ENCODE measurements at regions not wholly inside any gene's neighbourhood (a gene's known extent, or its start where the extent isn't known, plus 50 kb on each side); places are given as distances from the start of the nearest gene placed in this dataset.

- H3K9me3 ChIP-seq = no peaks in the 10 kb centered on the region
- DNase-seq (no peak), ATAC-seq (no peak)
- in situ Hi-C loops (cut with MboI; ENCODE audit: low sequenced_read_pairs in 4 of 4) (no loop called here), intact Hi-C loops (cut with DNase I; ENCODE audit: low total_unique reads) (no loop called here)
- peaks cover 0 to 9% of the 10 kb centered on the region in 2 donors for H3K4me1 ChIP-seq
- TF ChIP-seq CTCF (IDR thresholded peaks at IDR 0.05 in 4 of 5, conservative IDR thresholded peaks at IDR 0.05 in 1 of 5) = no peak
- no peak for TF ChIP-seq POLR2A (IDR thresholded peaks at IDR 0.05)
- H3K4me3 ChIP-seq = no peak overlapping the region
- H3K27me3 ChIP-seq = no peaks in the 10 kb centered on the region
- no peaks in the 10 kb centered on the region for H3K36me3 ChIP-seq
- no peak overlapping the region for H3K27ac ChIP-seq
Measured at GRCh38 chr4:145299380-145300076, 119.1 kb upstream of the OTUD4 start.

- TF ChIP-seq POLR2A (IDR thresholded peaks at IDR 0.05) (no peak), CTCF (IDR thresholded peaks at IDR 0.05 in 4 of 5, conservative IDR thresholded peaks at IDR 0.05 in 1 of 5) (no peak)
- Histone ChIP-seq H3K27me3 (no peaks in the 10 kb centered on the region), H3K27ac (no peak overlapping the region), H3K9me3 (no peaks in the 10 kb centered on the region), H3K36me3 (no peaks in the 10 kb centered on the region), H3K4me1 (peaks cover 0 to 9% of the 10 kb centered on the region in 2 donors), H3K4me3 (no peak overlapping the region)
- ATAC-seq (no peak), DNase-seq (no peak)
- intact Hi-C loops (cut with DNase I; ENCODE audit: low total_unique reads) (no loop called here), in situ Hi-C loops (cut with MboI; ENCODE audit: low sequenced_read_pairs in 4 of 4) (no loop called here)
Measured at GRCh38 chr4:145298885-145299284, 118.5 kb upstream of the OTUD4 start.

GRCh38 chr4:145297556-145297955, 117.2 kb upstream of the OTUD4 start:
- no peaks in the 10 kb centered on the region for H3K9me3 ChIP-seq
- in situ Hi-C loops (cut with MboI; ENCODE audit: low sequenced_read_pairs in 4 of 4) (no loop called here), intact Hi-C loops (cut with DNase I; ENCODE audit: low total_unique reads) (no loop called here)
- TF ChIP-seq POLR2A (IDR thresholded peaks at IDR 0.05) (no peak), CTCF (IDR thresholded peaks at IDR 0.05 in 4 of 5, conservative IDR thresholded peaks at IDR 0.05 in 1 of 5) (no peak)
- H3K36me3 ChIP-seq = no peaks in the 10 kb centered on the region
- DNase-seq (no peak), ATAC-seq (no peak)
- H3K4me1 ChIP-seq = peaks cover 0 to 9% of the 10 kb centered on the region in 2 donors
- H3K27me3 ChIP-seq = no peaks in the 10 kb centered on the region
- no peak overlapping the region for H3K27ac ChIP-seq
- H3K4me3 ChIP-seq = no peak overlapping the region

- no peak for TF ChIP-seq POLR2A (IDR thresholded peaks at IDR 0.05)
- no peak for TF ChIP-seq CTCF (IDR thresholded peaks at IDR 0.05 in 4 of 5, conservative IDR thresholded peaks at IDR 0.05 in 1 of 5)
- H3K27me3 ChIP-seq = no peaks in the 10 kb centered on the region
- no peak for DNase-seq
- H3K4me1 ChIP-seq = peaks cover 0 to 9% of the 10 kb centered on the region in 2 donors
- ATAC-seq = no peak
- no peaks in the 10 kb centered on the region for H3K9me3 ChIP-seq
- intact Hi-C loops (cut with DNase I; ENCODE audit: low total_unique reads) = no loop called here
- H3K4me3 ChIP-seq = no peak overlapping the region
- in situ Hi-C loops (cut with MboI; ENCODE audit: low sequenced_read_pairs in 4 of 4) = no loop called here
- no peak overlapping the region for H3K27ac ChIP-seq
- H3K36me3 ChIP-seq = no peaks in the 10 kb centered on the region
Measured at GRCh38 chr4:145295547-145295946, 115.2 kb upstream of the OTUD4 start.

GRCh38 chr4:145295122-145295521, 114.7 kb upstream of the OTUD4 start:
- no peak for TF ChIP-seq POLR2A (IDR thresholded peaks at IDR 0.05)
- no peak for TF ChIP-seq CTCF (IDR thresholded peaks at IDR 0.05 in 4 of 5, conservative IDR thresholded peaks at IDR 0.05 in 1 of 5)
- DNase-seq = no peak
- H3K27ac ChIP-seq = no peak overlapping the region
- intact Hi-C loops (cut with DNase I; ENCODE audit: low total_unique reads) (no loop called here), in situ Hi-C loops (cut with MboI; ENCODE audit: low sequenced_read_pairs in 4 of 4) (no loop called here)
- no peak for ATAC-seq
- H3K9me3 ChIP-seq = no peaks in the 10 kb centered on the region
- H3K36me3 ChIP-seq = no peaks in the 10 kb centered on the region
- no peaks in the 10 kb centered on the region for H3K27me3 ChIP-seq
- peaks cover 0 to 11% of the 10 kb centered on the region in 2 donors for H3K4me1 ChIP-seq
- H3K4me3 ChIP-seq = no peak overlapping the region

Measured in gastrocnemius medialis (tissue), 4 donors.